OCI-LY1 (cell line): ENCODE measurements at regions not wholly inside any gene's neighbourhood (a gene's known extent, or its start where the extent isn't known, plus 50 kb on each side); places are given as distances from the start of the nearest gene placed in this dataset.

ENCODE experiments used
- CTCF ChIP-seq: fragments of 200-600 bp; sonication (generic), shearing (Covaris generic); IDR thresholded peaks from 2 replicates; pipeline ENCODE4 v1.5.1; 2017; ENCODE audit warnings: mild to moderate bottlenecking, antibody characterized with exemption, low read length, moderate library complexity, mixed read lengths
- EZH2 ChIP-seq: fragments of 200-600 bp; sonication (generic), shearing (Covaris generic); IDR thresholded peaks from 2 replicates; pipeline ENCODE4 v1.8.0; 2017; ENCODE audit warnings: borderline replicate concordance, mixed run types, mild to moderate bottlenecking, antibody characterized with exemption, low read length, moderate library complexity, mixed read lengths

GRCh38 chr14:106845286-106846087 lies 1319.1 kb downstream of the TMEM121 start:
- TF ChIP-seq CTCF, result no peak
- no peak for TF ChIP-seq EZH2
